Spinal cord (tissue), 9 donors: ENCODE measurements at regions not wholly inside any gene's neighbourhood (a gene's known extent, or its start where the extent isn't known, plus 50 kb on each side); places are given as distances from the start of the nearest gene placed in this dataset.
A peak's percentile ranks its signal among the peaks of the same experiment; 100 is the strongest.

Experiments
- DNase-seq, 6 donors: peaks; one replicate each; pipeline versions ENCODE4 v3.0.0 to v3.0.0-alpha.2; 2013 to 2015; ENCODE audit warnings: low spot score in 6 of 6, low read depth in 4 of 6
- H3K27ac ChIP-seq: one replicate; pipeline ENCODE4 v1.5.1; 2013; ENCODE audit warnings: low read depth, low read length, control low read depth
- H3K27me3 ChIP-seq: one replicate; pipeline ENCODE4 v1.6.1; 2013; ENCODE audit warnings: low read length; ENCODE audit not compliant: control insufficient read depth, insufficient read depth
- H3K36me3 ChIP-seq: one replicate; pipeline ENCODE4 v1.6.1; 2013; ENCODE audit warnings: low read length; ENCODE audit not compliant: control insufficient read depth, insufficient read depth
- H3K4me1 ChIP-seq: one replicate; pipeline ENCODE4 v1.6.1; 2013; ENCODE audit warnings: low read length; ENCODE audit not compliant: control insufficient read depth, insufficient read depth
- H3K4me3 ChIP-seq: one replicate; pipeline ENCODE4 v1.5.1; 2013; ENCODE audit warnings: low read depth, low read length, control low read depth
- H3K9me3 ChIP-seq: one replicate; pipeline ENCODE4 v1.6.1; 2013; ENCODE audit warnings: low read length; ENCODE audit not compliant: control insufficient read depth, insufficient read depth
- WGBS: methylation state at CpG from one replicate; pipeline ENCODE4 v1.1.5; 2013; ENCODE audit warnings: missing lambda C conversion rate; ENCODE audit not compliant: insufficient coverage; 5-methylcytosine and 5-hydroxymethylcytosine counted together
- donor health status: healthy.

- H3K4me3 ChIP-seq: no peak overlapping the region
- DNase-seq: no peak
- no peaks in the 10 kb centered on the region for H3K36me3 ChIP-seq
- no peak overlapping the region for H3K27ac ChIP-seq
- H3K4me1 ChIP-seq: no peaks in the 10 kb centered on the region
- no peaks in the 10 kb centered on the region for H3K27me3 ChIP-seq
- H3K9me3 ChIP-seq: no peaks in the 10 kb centered on the region
- no CpG with 5 or more reads among the region's 1 CpG for WGBS
Measured at GRCh38 chr2:19062370-19062769, 296.1 kb downstream of the OSR1 start.

- no peak overlapping the region for H3K4me3 ChIP-seq
- DNase-seq: no peak
- H3K36me3 ChIP-seq: no peaks in the 10 kb centered on the region
- no peaks in the 10 kb centered on the region for H3K4me1 ChIP-seq
- H3K9me3 ChIP-seq: no peaks in the 10 kb centered on the region
- H3K27ac ChIP-seq: no peak overlapping the region
- no peaks in the 10 kb centered on the region for H3K27me3 ChIP-seq
- no CpG with 5 or more reads among the region's 1 CpG for whole genome bisulfite sequencing
Measured at GRCh38 chr2:19059076-19059475, 299.3 kb downstream of the OSR1 start.

GRCh38 chr2:19051203-19051831 is 307.1 kb downstream of the OSR1 start:
- no peak for DNase-seq
- no peaks in the 10 kb centered on the region for H3K9me3 ChIP-seq
- no peaks in the 10 kb centered on the region for H3K4me1 ChIP-seq
- H3K4me3 ChIP-seq: no peak overlapping the region
- 97% methylated on average over 3 of the region's 5 CpGs for WGBS
- H3K27ac ChIP-seq: no peak overlapping the region
- H3K36me3 ChIP-seq: no peaks in the 10 kb centered on the region
- no peaks in the 10 kb centered on the region for H3K27me3 ChIP-seq

- Histone ChIP-seq H3K36me3 (no peaks in the 10 kb centered on the region), H3K4me3 (no peak overlapping the region), H3K27me3 (no peaks in the 10 kb centered on the region), H3K4me1 (no peaks in the 10 kb centered on the region), H3K9me3 (no peaks in the 10 kb centered on the region), H3K27ac (no peak overlapping the region)
- DNase-seq: no peak
Measured at GRCh38 chr2:19050354-19050753, 308.1 kb downstream of the OSR1 start.

GRCh38 chr2:19048593-19049266 is 309.7 kb downstream of the OSR1 start:
- H3K27me3 ChIP-seq: no peaks in the 10 kb centered on the region
- no peak overlapping the region for H3K27ac ChIP-seq
- H3K4me3 ChIP-seq: no peak overlapping the region
- peak in 1 of 6 donors; percentile 76 for DNase-seq
- H3K9me3 ChIP-seq: no peaks in the 10 kb centered on the region
- no peaks in the 10 kb centered on the region for H3K4me1 ChIP-seq
- WGBS: 100% methylated on average over 1 of the region's 5 CpGs
- H3K36me3 ChIP-seq: no peaks in the 10 kb centered on the region

GRCh38 chr2:19046986-19047780 is 311.2 kb downstream of the OSR1 start:
- DNase-seq: peak in 1 of 6 donors; percentile 55

GRCh38 chr2:19045151-19045550 is 313.3 kb downstream of the OSR1 start:
- Histone ChIP-seq H3K4me3 (no peak overlapping the region), H3K9me3 (no peaks in the 10 kb centered on the region), H3K4me1 (no peaks in the 10 kb centered on the region), H3K27ac (no peak overlapping the region), H3K36me3 (no peaks in the 10 kb centered on the region), H3K27me3 (no peaks in the 10 kb centered on the region)
- peak in 1 of 6 donors; percentile 14 for DNase-seq
- 40% methylated on average over 1 of the region's 4 CpGs for WGBS

More at GRCh38 chr2:19046986-19047780, 311.2 kb downstream of the OSR1 start:
- WGBS: 60% methylated on average over 1 of the region's 4 CpGs
- no peaks in the 10 kb centered on the region for H3K9me3 ChIP-seq
- no peak overlapping the region for H3K4me3 ChIP-seq
- H3K27ac ChIP-seq: no peak overlapping the region
- H3K27me3 ChIP-seq: no peaks in the 10 kb centered on the region
- no peaks in the 10 kb centered on the region for H3K36me3 ChIP-seq
- no peaks in the 10 kb centered on the region for H3K4me1 ChIP-seq

GRCh38 chr2:19043893-19044292 is 314.5 kb downstream of the OSR1 start:
- Histone ChIP-seq H3K27me3 (no peaks in the 10 kb centered on the region), H3K36me3 (no peaks in the 10 kb centered on the region), H3K4me1 (no peaks in the 10 kb centered on the region), H3K27ac (no peak overlapping the region), H3K4me3 (no peak overlapping the region), H3K9me3 (no peaks in the 10 kb centered on the region)
- WGBS: no CpG with 5 or more reads among the region's 2 CpGs
- no peak for DNase-seq

- Histone ChIP-seq H3K36me3 (no peaks in the 10 kb centered on the region), H3K27ac (no peak overlapping the region), H3K27me3 (no peaks in the 10 kb centered on the region), H3K9me3 (no peaks in the 10 kb centered on the region), H3K4me1 (no peaks in the 10 kb centered on the region), H3K4me3 (no peak overlapping the region)
- peak in 1 of 6 donors; percentile 14 for DNase-seq
- WGBS: 55% methylated on average over 3 of the region's 5 CpGs
Measured at GRCh38 chr2:19041434-19042041, 316.9 kb downstream of the OSR1 start.
